OCI-LY3 (cell line): ENCODE measurements at regions not wholly inside any gene's neighbourhood (a gene's known extent, or its start where the extent isn't known, plus 50 kb on each side); places are given as distances from the start of the nearest gene placed in this dataset.

Experiments used
- H2AFZ ChIP-seq: fragments of 200-600, 300-600 bp; shearing (Covaris generic); 2 replicates; pipeline ENCODE4 v1.6.0; 2014; ENCODE audit warnings: antibody characterized with exemption, low read depth, low read length
- H3K27ac ChIP-seq: fragments of 200-600, 300-600 bp; sonication (generic); 2 replicates; pipeline ENCODE4 v1.5.1; 2014; ENCODE audit warnings: mild to moderate bottlenecking, low read length, moderate library complexity, mixed read lengths
- H3K27me3 ChIP-seq: fragments of 200-600, 300-600 bp; sonication (generic); 2 replicates; pipeline ENCODE4 v1.6.1; 2014; ENCODE audit warnings: low read depth, low read length, mixed read lengths
- H3K36me3 ChIP-seq: fragments of 200-600, 300-600 bp; sonication (generic); replicated peaks from 2 replicates; pipeline ENCODE3; 2014; ENCODE audit warnings: low read depth, low read length, mixed read lengths
- H3K4me1 ChIP-seq: fragments of 300-600, 200-600 bp; sonication (generic); 2 replicates; pipeline ENCODE4 v1.6.1; 2014; ENCODE audit warnings: low read length, mixed read lengths
- H3K4me2 ChIP-seq: fragments of 200-600, 300-600 bp; sonication (generic); 2 replicates; pipeline ENCODE4 v1.6.1; 2014; ENCODE audit warnings: low read length, mixed read lengths
- H3K4me3 ChIP-seq: fragments of 300-600, 200-600 bp; sonication (generic); 2 replicates; pipeline ENCODE4 v1.5.1; 2014; ENCODE audit warnings: antibody characterized with exemption, mild to moderate bottlenecking, low read length, moderate library complexity
- H3K79me2 ChIP-seq: fragments of 300-600, 200-600 bp; shearing (Covaris generic); 2 replicates; pipeline ENCODE4 v1.6.1; 2014; ENCODE audit warnings: mild to moderate bottlenecking, low read length, mixed read lengths
- H3K9ac ChIP-seq: fragments of 300-600, 200-600 bp; shearing (Covaris generic); 2 replicates; pipeline ENCODE4 v1.6.0; 2014; ENCODE audit warnings: mild to moderate bottlenecking, low read length, moderate library complexity
- H3K9me3 ChIP-seq: fragments of 200-600, 300-600 bp; shearing (Covaris generic); 2 replicates; pipeline ENCODE4 v1.6.1; 2014; ENCODE audit warnings: low read length, mixed read lengths; ENCODE audit not compliant: insufficient read depth
- H4K20me1 ChIP-seq: fragments of 200-600, 300-600 bp; sonication (generic); 2 replicates; pipeline ENCODE4 v1.6.1; 2016; ENCODE audit warnings: low read length, mixed read lengths; ENCODE audit not compliant: insufficient read depth
- EZH2phosphoT487 ChIP-seq: fragments of 200-600 bp; shearing (Covaris generic); IDR thresholded peaks from 2 replicates; pipeline ENCODE4 v1.6.1; 2018; ENCODE audit warnings: antibody characterized with exemption, mixed run types, low read depth
- TF ChIP-seq, protein P1 (sequence below): fragments of 200-600, 300-600 bp; sonication (generic); IDR thresholded peaks from 2 replicates; pipeline ENCODE4 v1.5.1; 2014; ENCODE audit warnings: antibody characterized with exemption, low read length, low read depth

DNA sequence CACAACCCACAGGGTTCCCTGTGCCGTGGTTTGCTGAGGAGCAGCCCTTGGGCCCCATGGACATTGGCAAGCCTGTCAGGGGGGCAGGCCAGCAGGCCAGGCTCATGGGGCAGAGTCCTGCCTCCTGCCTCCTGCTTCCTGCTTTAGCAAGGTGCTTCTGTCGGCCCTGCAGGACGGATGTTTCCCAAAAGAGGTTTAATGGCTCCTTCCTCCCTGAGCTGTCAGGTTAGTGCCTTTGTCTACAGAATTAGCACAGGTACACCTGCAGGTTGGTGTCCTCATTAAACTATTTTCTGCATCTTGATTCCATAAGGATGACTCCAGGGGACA, 152.3 kb downstream of the TTC32 start:
- Histone ChIP-seq H3K4me1 (0 out of 2 replicates have a peak, but pooled peaks cover 6% of the 10 kb centered on the region), H3K9ac (no peak overlapping the region), H3K4me3 (no peak overlapping the region)

DNA sequence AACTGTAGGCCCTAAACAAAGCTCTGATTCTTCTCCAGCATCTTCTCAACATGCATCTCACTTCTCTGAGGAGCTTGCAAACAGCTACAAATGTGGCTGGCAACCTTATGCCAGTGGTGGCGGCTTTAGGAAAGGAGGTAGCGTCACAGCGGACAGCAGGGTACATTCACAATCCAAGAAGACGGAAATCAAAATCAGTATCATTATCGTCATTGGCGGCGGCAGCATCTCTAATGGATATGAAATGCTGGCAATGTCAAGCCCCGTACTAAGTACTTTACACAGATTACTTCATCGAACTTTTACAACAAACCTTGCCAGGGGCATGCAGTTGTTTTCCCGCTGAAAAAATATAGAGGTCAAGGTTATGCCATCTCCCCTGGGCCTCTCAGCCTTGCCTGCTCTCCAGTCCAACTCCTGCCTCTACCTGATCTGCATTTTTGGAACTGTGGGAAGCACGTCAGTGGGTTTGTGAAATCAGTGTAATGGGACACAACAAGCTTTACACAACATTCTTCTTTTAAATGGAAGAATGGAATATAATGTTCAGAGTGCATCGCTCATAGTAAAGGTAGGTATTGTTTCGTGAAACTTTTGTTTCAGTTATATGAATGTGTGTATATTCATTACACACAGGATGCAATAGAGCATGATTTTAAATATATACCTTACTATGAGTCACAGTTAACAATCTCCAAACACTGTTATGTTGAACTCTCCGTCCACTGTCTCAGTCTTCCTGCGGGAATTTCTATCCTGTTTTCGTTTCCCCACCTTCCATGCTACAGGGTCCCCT, 152.9 kb downstream of the TTC32 start:
- TF ChIP-seq, protein P1, sequence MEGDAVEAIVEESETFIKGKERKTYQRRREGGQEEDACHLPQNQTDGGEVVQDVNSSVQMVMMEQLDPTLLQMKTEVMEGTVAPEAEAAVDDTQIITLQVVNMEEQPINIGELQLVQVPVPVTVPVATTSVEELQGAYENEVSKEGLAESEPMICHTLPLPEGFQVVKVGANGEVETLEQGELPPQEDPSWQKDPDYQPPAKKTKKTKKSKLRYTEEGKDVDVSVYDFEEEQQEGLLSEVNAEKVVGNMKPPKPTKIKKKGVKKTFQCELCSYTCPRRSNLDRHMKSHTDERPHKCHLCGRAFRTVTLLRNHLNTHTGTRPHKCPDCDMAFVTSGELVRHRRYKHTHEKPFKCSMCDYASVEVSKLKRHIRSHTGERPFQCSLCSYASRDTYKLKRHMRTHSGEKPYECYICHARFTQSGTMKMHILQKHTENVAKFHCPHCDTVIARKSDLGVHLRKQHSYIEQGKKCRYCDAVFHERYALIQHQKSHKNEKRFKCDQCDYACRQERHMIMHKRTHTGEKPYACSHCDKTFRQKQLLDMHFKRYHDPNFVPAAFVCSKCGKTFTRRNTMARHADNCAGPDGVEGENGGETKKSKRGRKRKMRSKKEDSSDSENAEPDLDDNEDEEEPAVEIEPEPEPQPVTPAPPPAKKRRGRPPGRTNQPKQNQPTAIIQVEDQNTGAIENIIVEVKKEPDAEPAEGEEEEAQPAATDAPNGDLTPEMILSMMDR = no peak
- TF ChIP-seq EZH2phosphoT487 = no peak
- no peak overlapping the region for H3K27ac ChIP-seq
- no peak overlapping the region for H3K4me3 ChIP-seq
- no peaks in the 10 kb centered on the region for H3K79me2 ChIP-seq
- no peak overlapping the region for H3K4me2 ChIP-seq
- H4K20me1 ChIP-seq = no peaks in the 10 kb centered on the region
- no peak overlapping the region for H2AFZ ChIP-seq
- H3K9me3 ChIP-seq = no peaks in the 10 kb centered on the region
- H3K36me3 ChIP-seq = no peaks in the 10 kb centered on the region
- H3K9ac ChIP-seq = no peak overlapping the region
- H3K4me1 ChIP-seq = 0 out of 2 replicates have a peak, but pooled peaks cover 6% of the 10 kb centered on the region
- no peaks in the 10 kb centered on the region for H3K27me3 ChIP-seq

More for the DNA sequence above, 152.3 kb downstream of the TTC32 start:
- Histone ChIP-seq H3K27me3 (no peaks in the 10 kb centered on the region), H3K9me3 (no peaks in the 10 kb centered on the region), H3K36me3 (no peaks in the 10 kb centered on the region), H3K79me2 (no peaks in the 10 kb centered on the region), H3K4me2 (no peak overlapping the region), H3K27ac (no peak overlapping the region), H2AFZ (no peak overlapping the region), H4K20me1 (no peaks in the 10 kb centered on the region)
- no peak for TF ChIP-seq EZH2phosphoT487
- TF ChIP-seq, protein P1 = no peak

DNA sequence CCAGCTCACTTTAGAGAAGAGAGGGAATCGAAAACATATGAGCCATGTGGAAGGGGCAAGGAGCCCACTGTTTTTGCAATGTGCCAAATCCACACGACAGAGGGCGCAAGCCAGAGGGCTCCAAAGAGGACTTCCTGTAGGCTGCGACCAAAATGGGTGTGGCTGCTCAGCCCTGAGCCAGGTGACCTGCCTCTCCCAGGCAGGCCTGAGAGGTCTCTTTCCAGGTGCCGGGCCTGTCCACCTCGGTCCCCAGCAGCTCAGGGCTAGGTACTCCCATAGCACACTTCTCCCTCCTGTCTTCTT, 153.8 kb downstream of the TTC32 start:
- Histone ChIP-seq H3K4me2 (no peak overlapping the region), H3K27me3 (no peaks in the 10 kb centered on the region)

DNA sequence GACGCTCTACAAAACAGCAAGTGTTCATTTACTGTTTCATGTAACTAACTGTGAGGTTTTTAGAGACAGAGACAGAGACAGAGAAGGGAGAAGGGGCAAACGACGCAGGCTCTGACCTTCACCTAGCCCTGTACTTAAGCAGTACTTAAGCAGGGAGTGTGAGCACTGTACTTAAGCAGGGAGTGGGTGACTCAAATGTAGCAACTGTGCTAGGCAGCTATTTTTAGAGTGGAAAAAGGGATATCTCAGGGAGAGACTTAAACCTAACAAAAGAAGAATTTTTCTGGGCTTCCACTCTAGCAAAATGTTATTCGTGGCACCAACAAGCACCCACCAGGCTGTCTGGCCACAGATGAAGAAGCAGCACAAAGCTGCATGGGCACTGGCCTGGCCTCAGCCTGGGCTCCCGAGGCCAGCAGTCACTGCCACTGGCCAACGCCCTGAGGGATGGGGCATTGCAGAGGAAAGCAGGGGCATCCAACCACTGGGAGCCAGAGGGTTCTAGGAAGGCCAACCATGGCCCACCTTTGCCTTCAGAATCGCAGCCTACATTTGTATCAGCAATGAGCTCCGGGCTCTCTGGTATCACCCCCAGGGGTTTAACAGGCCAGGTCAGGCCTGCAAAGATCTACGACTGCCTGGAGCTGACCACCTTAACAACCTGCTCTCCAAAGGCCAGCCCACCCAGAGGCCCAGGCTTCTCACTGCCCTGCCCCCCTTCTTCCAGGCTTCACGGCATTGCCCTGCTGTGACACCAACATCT, 154.3 kb downstream of the TTC32 start:
- TF ChIP-seq EZH2phosphoT487 = no peak
- TF ChIP-seq, protein P1 = no peak
- H3K36me3 ChIP-seq = no peaks in the 10 kb centered on the region
- no peak overlapping the region for H3K27ac ChIP-seq
- no peaks in the 10 kb centered on the region for H3K9me3 ChIP-seq
- H3K27me3 ChIP-seq = no peaks in the 10 kb centered on the region
- no peak overlapping the region for H2AFZ ChIP-seq
- H3K9ac ChIP-seq = no peak overlapping the region
- no peak overlapping the region for H3K4me3 ChIP-seq
- 0 out of 2 replicates have a peak, but pooled peaks cover 6% of the 10 kb centered on the region for H3K4me1 ChIP-seq
- H3K79me2 ChIP-seq = no peaks in the 10 kb centered on the region
- no peak overlapping the region for H3K4me2 ChIP-seq
- no peaks in the 10 kb centered on the region for H4K20me1 ChIP-seq

More for the DNA sequence above, 153.8 kb downstream of the TTC32 start:
- TF ChIP-seq EZH2phosphoT487 = no peak
- TF ChIP-seq, protein P1 = no peak
- H3K4me3 ChIP-seq = no peak overlapping the region
- H3K27ac ChIP-seq = no peak overlapping the region
- H3K9ac ChIP-seq = no peak overlapping the region
- H3K4me1 ChIP-seq = 0 out of 2 replicates have a peak, but pooled peaks cover 6% of the 10 kb centered on the region
- no peaks in the 10 kb centered on the region for H3K36me3 ChIP-seq
- H3K9me3 ChIP-seq = no peaks in the 10 kb centered on the region
- no peaks in the 10 kb centered on the region for H3K79me2 ChIP-seq
- H4K20me1 ChIP-seq = no peaks in the 10 kb centered on the region
- no peak overlapping the region for H2AFZ ChIP-seq
